OCI-LY7 (cell line): ENCODE measurements at regions not wholly inside any gene's neighbourhood (a gene's known extent, or its start where the extent isn't known, plus 50 kb on each side); places are given as distances from the start of the nearest gene placed in this dataset.

ENCODE experiments used
- BruUV-seq: library from RNA; stranded (reverse); fragments of 400-500 nt; replicated peaks from 2 replicates; lab custom pipeline; 2021; lab: Mats Ljungman, UMichigan
- CTCF ChIA-PET: fragments of 300-600 bp; sonication (Branson Sonifier 250); formaldehyde crosslinking; loops from one replicate; lab custom pipeline; 2022; ENCODE audit warnings: antibody characterized with exemption; ENCODE audit not compliant: unreplicated experiment; lab: Charles Lee
- POLR2A ChIA-PET: fragments of 300-600 bp; sonication (Branson Sonifier 250); formaldehyde crosslinking; loops from one replicate; lab custom pipeline; 2022; ENCODE audit warnings: antibody characterized with exemption; lab: Charles Lee
- DNase-seq: peaks from one replicate; pipeline ENCODE4 v3.0.0-alpha.2; 2015; ENCODE audit warnings: low spot score
- H2AFZ ChIP-seq: fragments of 200-600 bp; sonication (generic), shearing (Covaris generic); 2 replicates; pipeline ENCODE4 v1.6.1; 2014; ENCODE audit warnings: mild to moderate bottlenecking, antibody characterized with exemption, low read length, moderate library complexity
- H3K27ac ChIP-seq: fragments of 200-600 bp; sonication (generic); 2 replicates; pipeline ENCODE4 v1.5.1; 2014; ENCODE audit warnings: mixed run types, low read depth, mild to moderate bottlenecking, moderate library complexity, low read length, inconsistent platforms; ENCODE audit not compliant: poor library complexity, severe bottlenecking
- H3K36me3 ChIP-seq: fragments of 200-600 bp; sonication (generic); 2 replicates; pipeline ENCODE4 v1.6.1; 2014; ENCODE audit warnings: mild to moderate bottlenecking, antibody characterized with exemption, low read length, moderate library complexity, mixed read lengths; ENCODE audit not compliant: insufficient read depth
- H3K4me1 ChIP-seq: fragments of 200-600 bp; sonication (generic); 2 replicates; pipeline ENCODE4 v1.5.1; 2014; ENCODE audit warnings: mild to moderate bottlenecking, low read length; ENCODE audit not compliant: insufficient read depth, poor library complexity, severe bottlenecking
- H3K4me2 ChIP-seq: fragments of 200-600 bp; sonication (generic); 2 replicates; pipeline ENCODE4 v1.6.1; 2014; ENCODE audit warnings: mild to moderate bottlenecking, low read length
- H3K4me3 ChIP-seq: fragments of 200-600 bp; sonication (generic); 2 replicates; pipeline ENCODE4 v1.5.1; 2014; ENCODE audit warnings: mild to moderate bottlenecking, low read depth, low read length; ENCODE audit not compliant: poor library complexity, severe bottlenecking
- H3K79me2 ChIP-seq: fragments of 200-600 bp; sonication (generic); 2 replicates; pipeline ENCODE4 v1.6.1; 2016; ENCODE audit warnings: low read depth, mild to moderate bottlenecking, low read length, moderate library complexity, mixed read lengths; ENCODE audit not compliant: insufficient read depth
- H3K9me2 ChIP-seq: fragments of 200-600 bp; sonication (generic); 2 replicates; pipeline ENCODE4 v1.6.1; 2016; ENCODE audit warnings: mild to moderate bottlenecking, low read length, mixed read lengths; ENCODE audit not compliant: insufficient read depth
- H3K9me3 ChIP-seq: fragments of 200-600 bp; sonication (generic); 2 replicates; pipeline ENCODE4 v1.6.1; 2014; ENCODE audit warnings: mild to moderate bottlenecking, mixed run types, low read length, mixed read lengths
- H4K20me1 ChIP-seq: fragments of 200-600 bp; sonication (generic); 2 replicates; pipeline ENCODE4 v1.6.1; 2014; ENCODE audit warnings: mild to moderate bottlenecking, antibody characterized with exemption, low read length, moderate library complexity, mixed read lengths; ENCODE audit not compliant: insufficient read depth
- CTCF ChIP-seq: fragments of 200-600 bp; sonication (generic); conservative IDR thresholded peaks from 2 replicates; pipeline ENCODE4 v1.5.1; 2014; ENCODE audit warnings: mild to moderate bottlenecking, antibody characterized with exemption, low read length, moderate library complexity, mixed read lengths
- EZH2phosphoT487 ChIP-seq: fragments of 200-600 bp; sonication (generic); IDR thresholded peaks from 2 replicates; pipeline ENCODE4 v1.6.1; 2018; ENCODE audit warnings: low read depth, borderline replicate concordance, mild to moderate bottlenecking, mixed run types, antibody characterized with exemption, low read length, moderate library complexity, mixed read lengths
- intact Hi-C: fragments of 100-400 bp; cut with micrococcal nuclease; formaldehyde crosslinking; loops from one replicate; pipeline ENCODE4 v1.10.0; 2022; ENCODE audit not compliant: unreplicated experiment

- Histone ChIP-seq H3K36me3 (no peaks in the 10 kb centered on the region), H3K79me2 (no peaks in the 10 kb centered on the region), H3K9me3 (peaks cover 25% of the 10 kb centered on the region; the same call in 1 of the 2 replicates), H2AFZ (no peak overlapping the region), H4K20me1 (no peaks in the 10 kb centered on the region), H3K4me2 (no peak overlapping the region), H3K9me2 (no peaks in the 10 kb centered on the region), H3K4me3 (no peak overlapping the region), H3K4me1 (no peaks in the 10 kb centered on the region), H3K27ac (no peak overlapping the region)
- no peak for DNase-seq
- BruUV-seq, result no TSS peak
- intact Hi-C loops, result no loop called here
- CTCF ChIA-PET, result no interaction called here
- POLR2A ChIA-PET, result interaction anchor here (1.6 kb wide), 1 partner anchor 8 kb away, joined by 4 read pairs; no protein-coding TSS in a partner anchor
- TF ChIP-seq CTCF (no peak), EZH2phosphoT487 (no peak)
Measured at GRCh38 chr10:3605882-3606281, 179.1 kb downstream of the KLF6 start.

GRCh38 chr10:3595736-3596135, 189.3 kb downstream of the KLF6 start:
- no peak for DNase-seq
- Histone ChIP-seq H4K20me1 (no peaks in the 10 kb centered on the region), H3K4me2 (no peak overlapping the region), H3K4me1 (no peaks in the 10 kb centered on the region), H3K9me3 (no peaks in the 10 kb centered on the region), H2AFZ (no peak overlapping the region), H3K36me3 (no peaks in the 10 kb centered on the region), H3K4me3 (no peak overlapping the region), H3K27ac (no peak overlapping the region), H3K9me2 (no peaks in the 10 kb centered on the region), H3K79me2 (no peaks in the 10 kb centered on the region)
- intact Hi-C loops, result no loop called here
- ChIA-PET CTCF (no interaction called here), POLR2A (no interaction called here)
- TF ChIP-seq CTCF (no peak), EZH2phosphoT487 (no peak)
- BruUV-seq, result no TSS peak

GRCh38 chr10:3593611-3594010, 191.4 kb downstream of the KLF6 start:
- no peak overlapping the region for H2AFZ ChIP-seq
- H3K4me3 ChIP-seq, result no peak overlapping the region
- no peaks in the 10 kb centered on the region for H3K4me1 ChIP-seq
- H4K20me1 ChIP-seq, result no peaks in the 10 kb centered on the region
- intact Hi-C loops, result no loop called here
- H3K27ac ChIP-seq, result no peak overlapping the region
- ChIA-PET CTCF (no interaction called here), POLR2A (no interaction called here)
- DNase-seq, result no peak
- H3K9me3 ChIP-seq, result no peaks in the 10 kb centered on the region
- TF ChIP-seq EZH2phosphoT487 (no peak), CTCF (no peak)
- H3K79me2 ChIP-seq, result no peaks in the 10 kb centered on the region
- BruUV-seq, result no TSS peak
- H3K4me2 ChIP-seq, result no peak overlapping the region
- no peaks in the 10 kb centered on the region for H3K36me3 ChIP-seq
- H3K9me2 ChIP-seq, result no peaks in the 10 kb centered on the region
